Stomach (tissue), 4 donors: ENCODE measurements at regions not wholly inside any gene's neighbourhood (a gene's known extent, or its start where the extent isn't known, plus 50 kb on each side); places are given as distances from the start of the nearest gene placed in this dataset.

ENCODE experiments used
- CTCF ChIP-seq, 7 experiments: fragments of 450-650 bp in 4 of 7; fragments of 200-600 bp in 3 of 7; sonication (generic) in 3 of 7; IDR thresholded peaks; one replicate each; pipeline ENCODE4 v1.5.1; 2016 to 2019; ENCODE audit warnings: antibody characterized with exemption in 7 of 7, control low read depth in 2 of 7, mild to moderate bottlenecking in 1 of 7
- POLR2A ChIP-seq, 4 donors: fragments of 450-650 bp; IDR thresholded peaks; one replicate each; pipeline ENCODE4 v1.6.1; 2016; ENCODE audit warnings: antibody characterized with exemption in 4 of 4, control low read depth in 2 of 4, mild to moderate bottlenecking in 1 of 4, moderate library complexity in 1 of 4
- POLR2AphosphoS5 ChIP-seq, 3 donors: sonication (generic); formaldehyde crosslinking; IDR thresholded peaks; one replicate each; pipeline ENCODE4 v1.6.1; 2016; ENCODE audit warnings: antibody characterized with exemption in 3 of 3

- no peak for TF ChIP-seq CTCF (IDR thresholded peaks at IDR 0.05)
- no peak for TF ChIP-seq POLR2A (IDR thresholded peaks at IDR 0.05)
- no peak for TF ChIP-seq POLR2AphosphoS5 (IDR thresholded peaks at IDR 0.05)
These were observed 156.6 kb upstream of the LYZL2 start for GRCh38 chr10:30786131-30786530.
